Stimulated activated effector memory CD8-positive, alpha-beta T cell treated with anti-CD3 and anti-CD28 coated beads, Interleukin-12 subunit alpha, Interleukin-12 subunit beta, amount 100 ng/mL, for 72 hours (primary cell): ENCODE measurements at regions not wholly inside any gene's neighbourhood (a gene's known extent, or its start where the extent isn't known, plus 50 kb on each side); places are given as distances from the start of the nearest gene placed in this dataset.

ENCODE experiments used
- ATAC-seq: fragments of 150-1000 bp; cut with Tn5 transposase; 2 replicates; pipeline ENCODE4 v1.10.0; 2021
- DNase-seq, 2 donors: peaks; one replicate each; pipeline ENCODE4 v3.0.0; 2021 to 2022; ENCODE audit warnings: low spot score in 2 of 2
- H3K27ac Mint-ChIP-seq: one replicate; pipeline ENCODE4 v1.8.0; 2022; ENCODE audit warnings: mild to moderate bottlenecking, mixed read lengths
- H3K36me3 Mint-ChIP-seq: one replicate; pipeline ENCODE4 v1.8.0; 2022; ENCODE audit warnings: mild to moderate bottlenecking, mixed read lengths
- H3K4me1 Mint-ChIP-seq: one replicate; pipeline ENCODE4 v1.8.0; 2022; ENCODE audit warnings: mixed read lengths
- H3K4me3 Mint-ChIP-seq: one replicate; pipeline ENCODE4 v1.8.0; 2022; ENCODE audit warnings: mild to moderate bottlenecking, mixed read lengths
- H3K9me3 Mint-ChIP-seq: one replicate; pipeline ENCODE4 v1.8.0; 2022; ENCODE audit warnings: mixed read lengths

- Mint-ChIP-seq H3K27ac (no peak overlapping the region), H3K4me3 (no peak overlapping the region), H3K36me3 (no peaks in the 10 kb centered on the region), H3K4me1 (peaks cover 9% of the 10 kb centered on the region), H3K9me3 (no peaks in the 10 kb centered on the region)
- DNase-seq (no peak), ATAC-seq (no peak)
Measured at GRCh38 chr2:41940745-41941063, 107.1 kb upstream of the PKDCC start.

- Mint-ChIP-seq H3K27ac (no peak overlapping the region), H3K4me1 (peaks cover 9% of the 10 kb centered on the region), H3K36me3 (no peaks in the 10 kb centered on the region), H3K9me3 (no peaks in the 10 kb centered on the region), H3K4me3 (no peak overlapping the region)
- no peak for ATAC-seq
- no peak for DNase-seq
Measured at GRCh38 chr2:41941831-41942230, 106.0 kb upstream of the PKDCC start.

- Mint-ChIP-seq H3K27ac (no peak overlapping the region), H3K9me3 (no peaks in the 10 kb centered on the region), H3K4me3 (no peak overlapping the region), H3K36me3 (no peaks in the 10 kb centered on the region), H3K4me1 (peaks cover 9% of the 10 kb centered on the region)
- no peak for ATAC-seq
- no peak for DNase-seq
Measured at GRCh38 chr2:41942278-41942677, 105.5 kb upstream of the PKDCC start.

GRCh38 chr2:41943159-41943558, 104.7 kb upstream of the PKDCC start:
- no peak overlapping the region for H3K27ac Mint-ChIP-seq
- no peak overlapping the region for H3K4me3 Mint-ChIP-seq
- H3K4me1 Mint-ChIP-seq, result peaks cover 9% of the 10 kb centered on the region
- ATAC-seq (no peak), DNase-seq (no peak)
- no peaks in the 10 kb centered on the region for H3K9me3 Mint-ChIP-seq
- H3K36me3 Mint-ChIP-seq, result no peaks in the 10 kb centered on the region

GRCh38 chr2:41944220-41944880, 103.5 kb upstream of the PKDCC start:
- Mint-ChIP-seq H3K36me3 (no peaks in the 10 kb centered on the region), H3K9me3 (no peaks in the 10 kb centered on the region), H3K4me3 (no peak overlapping the region), H3K4me1 (peaks cover 4% of the 10 kb centered on the region), H3K27ac (no peak overlapping the region)
- ATAC-seq (no peak), DNase-seq (no peak)

GRCh38 chr2:41947701-41948396, 100.0 kb upstream of the PKDCC start:
- ATAC-seq, result no peak
- no peaks in the 10 kb centered on the region for H3K36me3 Mint-ChIP-seq
- no peaks in the 10 kb centered on the region for H3K4me1 Mint-ChIP-seq
- DNase-seq, result no peak
- H3K4me3 Mint-ChIP-seq, result no peak overlapping the region
- H3K9me3 Mint-ChIP-seq, result no peaks in the 10 kb centered on the region
- no peak overlapping the region for H3K27ac Mint-ChIP-seq

GRCh38 chr2:41948397-41948763, 99.4 kb upstream of the PKDCC start:
- Mint-ChIP-seq H3K4me1 (peaks cover 2% of the 10 kb centered on the region), H3K9me3 (no peaks in the 10 kb centered on the region), H3K4me3 (no peak overlapping the region), H3K27ac (no peak overlapping the region), H3K36me3 (no peaks in the 10 kb centered on the region)
- no peak for DNase-seq
- ATAC-seq, result no peak

GRCh38 chr2:41949091-41949882, 98.5 kb upstream of the PKDCC start:
- H3K36me3 Mint-ChIP-seq, result no peaks in the 10 kb centered on the region
- ATAC-seq, result no peak
- H3K4me3 Mint-ChIP-seq, result no peak overlapping the region
- no peaks in the 10 kb centered on the region for H3K9me3 Mint-ChIP-seq
- peaks cover 10% of the 10 kb centered on the region for H3K4me1 Mint-ChIP-seq
- DNase-seq, result no peak
- no peak overlapping the region for H3K27ac Mint-ChIP-seq

GRCh38 chr2:41949883-41950665, 97.7 kb upstream of the PKDCC start:
- DNase-seq (no peak), ATAC-seq (no peak)
- Mint-ChIP-seq H3K36me3 (no peaks in the 10 kb centered on the region), H3K9me3 (no peaks in the 10 kb centered on the region), H3K4me3 (no peak overlapping the region), H3K27ac (no peak overlapping the region), H3K4me1 (peaks cover 13% of the 10 kb centered on the region)

GRCh38 chr2:41950666-41950960, 97.2 kb upstream of the PKDCC start:
- H3K27ac Mint-ChIP-seq, result no peak overlapping the region
- ATAC-seq, result no peak
- DNase-seq, result no peak
- no peak overlapping the region for H3K4me3 Mint-ChIP-seq
- no peaks in the 10 kb centered on the region for H3K36me3 Mint-ChIP-seq
- H3K9me3 Mint-ChIP-seq, result no peaks in the 10 kb centered on the region
- peaks cover 18% of the 10 kb centered on the region for H3K4me1 Mint-ChIP-seq

- peaks cover 20% of the 10 kb centered on the region for H3K4me1 Mint-ChIP-seq
- ATAC-seq (no peak), DNase-seq (no peak)
- H3K27ac Mint-ChIP-seq, result no peak overlapping the region
- H3K9me3 Mint-ChIP-seq, result no peaks in the 10 kb centered on the region
- no peak overlapping the region for H3K4me3 Mint-ChIP-seq
- H3K36me3 Mint-ChIP-seq, result no peaks in the 10 kb centered on the region
Measured at GRCh38 chr2:41954304-41955291, 93.2 kb upstream of the PKDCC start.

GRCh38 chr2:41955316-41956043, 92.3 kb upstream of the PKDCC start:
- DNase-seq (no peak), ATAC-seq (no peak)
- H3K4me1 Mint-ChIP-seq, result peaks cover 20% of the 10 kb centered on the region
- no peaks in the 10 kb centered on the region for H3K36me3 Mint-ChIP-seq
- H3K4me3 Mint-ChIP-seq, result no peak overlapping the region
- H3K27ac Mint-ChIP-seq, result no peak overlapping the region
- H3K9me3 Mint-ChIP-seq, result no peaks in the 10 kb centered on the region

GRCh38 chr2:41957431-41957830, 90.4 kb upstream of the PKDCC start:
- DNase-seq, result no peak
- no peak overlapping the region for H3K4me3 Mint-ChIP-seq
- H3K4me1 Mint-ChIP-seq, result peaks cover 20% of the 10 kb centered on the region
- H3K9me3 Mint-ChIP-seq, result no peaks in the 10 kb centered on the region
- ATAC-seq, result no peak
- no peak overlapping the region for H3K27ac Mint-ChIP-seq
- no peaks in the 10 kb centered on the region for H3K36me3 Mint-ChIP-seq

GRCh38 chr2:41958251-41958650, 89.6 kb upstream of the PKDCC start:
- no peaks in the 10 kb centered on the region for H3K36me3 Mint-ChIP-seq
- peaks cover 19% of the 10 kb centered on the region for H3K4me1 Mint-ChIP-seq
- DNase-seq (no peak), ATAC-seq (no peak)
- no peak overlapping the region for H3K4me3 Mint-ChIP-seq
- H3K9me3 Mint-ChIP-seq, result no peaks in the 10 kb centered on the region
- H3K27ac Mint-ChIP-seq, result no peak overlapping the region
